Activated CD4-positive, alpha-beta T cell treated with anti-CD3 and anti-CD28 coated beads, Interleukin-10, Interleukin-2, amounts not matched to agents 100 ng/mL and 50 ng/mL, durations not matched to agents 16 hours and 8 hours (primary cell): ENCODE measurements at regions not wholly inside any gene's neighbourhood (a gene's known extent, or its start where the extent isn't known, plus 50 kb on each side); places are given as distances from the start of the nearest gene placed in this dataset.
"Not testable (repeated sequence)": the region's sequence is repeated elsewhere in the genome, so short reads cannot be mapped to it uniquely, and the experiment has no call there.

ENCODE experiments used
- DNase-seq: peaks from one replicate; pipeline ENCODE4 v3.0.0-alpha.2; 2020

- no peak for DNase-seq
These were observed 480.0 kb upstream of the JAG1 start for GRCh38 chr20:11153819-11154218.

- no peak for DNase-seq
These were observed 481.5 kb upstream of the JAG1 start for GRCh38 chr20:11155156-11155756.

GRCh38 chr20:11156922-11157321 lies 483.1 kb upstream of the JAG1 start:
- no peak for DNase-seq

GRCh38 chr20:11158146-11158545 lies 484.3 kb upstream of the JAG1 start:
- no peak for DNase-seq

GRCh38 chr20:11158589-11158988 lies 484.8 kb upstream of the JAG1 start:
- no peak for DNase-seq

GRCh38 chr20:11159728-11160127 lies 485.9 kb upstream of the JAG1 start:
- no peak for DNase-seq

GRCh38 chr20:11162026-11162775 lies 488.4 kb upstream of the JAG1 start:
- DNase-seq, result no peak

GRCh38 chr20:11165789-11166188 lies 492.0 kb upstream of the JAG1 start:
- DNase-seq, result no peak

GRCh38 chr20:11166712-11167111 lies 492.9 kb upstream of the JAG1 start:
- no peak for DNase-seq

- no peak for DNase-seq
These were observed 494.2 kb upstream of the JAG1 start for GRCh38 chr20:11168026-11168425.

- DNase-seq, result no peak
These were observed 496.2 kb upstream of the JAG1 start for GRCh38 chr20:11170025-11170424.

GRCh38 chr20:11170565-11170964 lies 496.8 kb upstream of the JAG1 start:
- no peak for DNase-seq

GRCh38 chr20:11172881-11173280 lies 499.1 kb upstream of the JAG1 start:
- DNase-seq, result no peak

GRCh38 chr20:11173916-11174315 lies 500.1 kb upstream of the JAG1 start:
- no peak for DNase-seq

- DNase-seq, result no peak
These were observed 501.1 kb upstream of the JAG1 start for GRCh38 chr20:11174861-11175260.

- no peak for DNase-seq
These were observed 502.6 kb upstream of the JAG1 start for GRCh38 chr20:11176431-11176830.

- no peak for DNase-seq
These were observed 505.3 kb upstream of the JAG1 start for GRCh38 chr20:11178946-11179654.

- no peak for DNase-seq
These were observed 506.4 kb upstream of the JAG1 start for GRCh38 chr20:11180186-11180585.

- not testable (repeated sequence) for DNase-seq
These were observed 507.3 kb upstream of the JAG1 start for GRCh38 chr20:11181129-11181528.

- no peak for DNase-seq
These were observed 508.2 kb upstream of the JAG1 start for GRCh38 chr20:11181966-11182365.

GRCh38 chr20:11182720-11183119 lies 508.9 kb upstream of the JAG1 start:
- DNase-seq, result no peak

GRCh38 chr20:11186301-11187008 lies 512.7 kb upstream of the JAG1 start:
- no peak for DNase-seq

- no peak for DNase-seq
These were observed 515.2 kb upstream of the JAG1 start for GRCh38 chr20:11188843-11189603.
